Fibroblast of pulmonary artery (primary cell): ENCODE measurements at regions not wholly inside any gene's neighbourhood (a gene's known extent, or its start where the extent isn't known, plus 50 kb on each side); places are given as distances from the start of the nearest gene placed in this dataset.

Experiments used
- DNase-seq: peaks from one replicate; pipeline ENCODE4 v3.0.0-alpha.2; 2010; ENCODE audit warnings: low read depth
- H3K4me3 ChIP-seq: replicated peaks from 2 replicates; pipeline ENCODE4 v1.5.1; 2011; ENCODE audit warnings: low read depth, mild to moderate bottlenecking, control low read depth, low read length, moderate library complexity
- CTCF ChIP-seq: IDR thresholded peaks from 2 replicates; pipeline ENCODE4 v1.5.1; 2011; ENCODE audit warnings: mild to moderate bottlenecking, control low read depth, low read length, inconsistent platforms; ENCODE audit errors: missing control alignments

DNA sequence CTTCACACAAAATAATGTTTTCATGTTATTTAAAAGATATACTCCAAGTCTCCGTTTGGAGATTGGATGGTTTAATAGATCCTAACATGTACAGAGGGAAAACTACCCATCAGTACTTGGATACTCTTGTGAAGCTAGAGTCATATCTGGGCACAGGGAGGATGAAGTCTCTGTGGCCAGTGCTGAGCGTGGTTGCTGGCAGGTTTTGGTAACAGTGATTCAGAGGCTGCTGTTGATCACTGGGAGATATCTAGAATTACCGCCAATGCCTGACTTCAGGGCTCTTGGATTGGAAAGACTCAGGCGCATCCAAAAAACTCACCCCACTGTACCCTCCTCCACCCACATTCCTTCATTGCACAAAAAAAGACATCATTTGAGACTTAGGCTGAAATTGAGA lies 107.2 kb upstream of the PGRMC2 start:
- no peak for DNase-seq
- no peak for TF ChIP-seq CTCF
- no peak overlapping the region for H3K4me3 ChIP-seq

- no peak for TF ChIP-seq CTCF
- no peak overlapping the region for H3K4me3 ChIP-seq
- peak; percentile 48 for DNase-seq
Measured at GRCh38 chr4:128393101-128393704, 105.6 kb upstream of the PGRMC2 start.

- no peak overlapping the region for H3K4me3 ChIP-seq
- DNase-seq = no peak
- no peak for TF ChIP-seq CTCF
Measured at GRCh38 chr4:128390475-128390996, 102.9 kb upstream of the PGRMC2 start.

DNA sequence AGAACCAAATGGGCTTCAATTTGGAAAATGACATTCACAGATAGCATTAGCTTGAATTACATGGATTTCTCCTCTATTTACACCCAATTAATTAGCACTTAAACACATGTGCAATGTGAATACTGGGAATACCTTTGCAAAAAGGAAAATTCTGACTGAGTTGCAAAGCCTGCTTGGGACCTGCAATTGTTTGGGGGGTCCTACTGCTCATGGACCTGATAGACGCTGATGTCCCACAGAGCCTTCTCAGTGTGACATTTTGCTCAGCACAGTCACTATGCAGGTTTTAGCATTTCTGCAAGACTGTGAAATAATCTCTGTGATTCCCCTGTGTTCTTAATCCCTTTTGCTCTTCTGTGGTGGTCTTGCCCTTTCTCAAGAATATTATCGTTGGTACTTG lies 101.2 kb upstream of the PGRMC2 start:
- TF ChIP-seq CTCF = no peak
- no peak for DNase-seq
- no peak overlapping the region for H3K4me3 ChIP-seq

GRCh38 chr4:128388352-128388630 lies 100.7 kb upstream of the PGRMC2 start:
- no peak for DNase-seq
- no peak overlapping the region for H3K4me3 ChIP-seq
- TF ChIP-seq CTCF = no peak

DNA sequence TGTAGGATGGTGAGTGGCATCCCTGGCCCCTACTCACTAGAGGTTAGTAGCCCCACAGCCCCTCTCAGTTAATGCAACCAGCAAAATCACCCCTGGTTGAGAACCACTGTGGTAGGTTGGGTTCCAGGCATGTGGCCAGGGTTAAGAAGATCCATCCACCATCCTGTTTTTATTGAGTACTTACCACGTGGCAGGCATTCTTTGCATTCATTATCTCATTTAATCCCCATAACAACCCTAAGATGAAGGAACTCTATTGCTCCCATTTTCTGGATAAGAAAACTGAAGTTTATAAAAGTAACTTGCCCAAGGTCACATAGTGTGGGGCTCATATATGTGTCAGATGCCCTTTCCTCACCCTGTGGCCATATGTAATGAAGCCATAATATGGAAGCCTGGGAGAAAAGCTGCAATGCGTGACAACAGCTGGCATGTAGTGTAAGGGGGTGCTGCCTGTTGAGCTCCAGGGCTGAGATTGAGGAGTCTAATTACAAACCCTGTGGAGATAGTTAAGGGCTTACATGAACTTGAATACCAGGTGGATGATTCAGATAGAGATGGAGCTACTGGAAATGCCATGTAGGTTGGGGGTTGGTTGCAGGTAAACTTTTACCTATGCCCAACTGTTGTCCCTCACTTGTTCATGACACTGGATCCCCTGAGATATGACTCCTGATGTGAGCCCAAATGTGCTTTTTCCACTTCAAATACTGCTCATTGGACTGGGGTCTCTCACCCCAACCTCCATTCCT lies 100.2 kb upstream of the PGRMC2 start:
- TF ChIP-seq CTCF = no peak
- no peak for DNase-seq
- no peak overlapping the region for H3K4me3 ChIP-seq
